Epithelial cell of esophagus (primary cell): ENCODE measurements at regions not wholly inside any gene's neighbourhood (a gene's known extent, or its start where the extent isn't known, plus 50 kb on each side); places are given as distances from the start of the nearest gene placed in this dataset.
A peak's percentile ranks its signal among the peaks of the same experiment; 100 is the strongest.

Experiments
- DNase-seq: peaks from one replicate; pipeline ENCODE4 v3.0.0; 2010; ENCODE audit warnings: low read depth
- H3K4me3 ChIP-seq: 2 replicates; pipeline ENCODE4 v1.5.1; 2011; ENCODE audit warnings: mild to moderate bottlenecking, low read length, control low read depth
- TF ChIP-seq, protein P1 (sequence below): IDR thresholded peaks from 2 replicates; pipeline ENCODE4 v1.5.1; 2011; ENCODE audit warnings: low read depth, mild to moderate bottlenecking, low read length, control low read depth, inconsistent platforms; ENCODE audit not compliant: insufficient read depth; ENCODE audit errors: missing control alignments

- no peak for DNase-seq
- H3K4me3 ChIP-seq = no peak overlapping the region
- TF ChIP-seq, protein P1, sequence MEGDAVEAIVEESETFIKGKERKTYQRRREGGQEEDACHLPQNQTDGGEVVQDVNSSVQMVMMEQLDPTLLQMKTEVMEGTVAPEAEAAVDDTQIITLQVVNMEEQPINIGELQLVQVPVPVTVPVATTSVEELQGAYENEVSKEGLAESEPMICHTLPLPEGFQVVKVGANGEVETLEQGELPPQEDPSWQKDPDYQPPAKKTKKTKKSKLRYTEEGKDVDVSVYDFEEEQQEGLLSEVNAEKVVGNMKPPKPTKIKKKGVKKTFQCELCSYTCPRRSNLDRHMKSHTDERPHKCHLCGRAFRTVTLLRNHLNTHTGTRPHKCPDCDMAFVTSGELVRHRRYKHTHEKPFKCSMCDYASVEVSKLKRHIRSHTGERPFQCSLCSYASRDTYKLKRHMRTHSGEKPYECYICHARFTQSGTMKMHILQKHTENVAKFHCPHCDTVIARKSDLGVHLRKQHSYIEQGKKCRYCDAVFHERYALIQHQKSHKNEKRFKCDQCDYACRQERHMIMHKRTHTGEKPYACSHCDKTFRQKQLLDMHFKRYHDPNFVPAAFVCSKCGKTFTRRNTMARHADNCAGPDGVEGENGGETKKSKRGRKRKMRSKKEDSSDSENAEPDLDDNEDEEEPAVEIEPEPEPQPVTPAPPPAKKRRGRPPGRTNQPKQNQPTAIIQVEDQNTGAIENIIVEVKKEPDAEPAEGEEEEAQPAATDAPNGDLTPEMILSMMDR = no peak
Observed at GRCh38 chr6:22732176-22732970, 163.0 kb downstream of the HDGFL1 start.

DNA sequence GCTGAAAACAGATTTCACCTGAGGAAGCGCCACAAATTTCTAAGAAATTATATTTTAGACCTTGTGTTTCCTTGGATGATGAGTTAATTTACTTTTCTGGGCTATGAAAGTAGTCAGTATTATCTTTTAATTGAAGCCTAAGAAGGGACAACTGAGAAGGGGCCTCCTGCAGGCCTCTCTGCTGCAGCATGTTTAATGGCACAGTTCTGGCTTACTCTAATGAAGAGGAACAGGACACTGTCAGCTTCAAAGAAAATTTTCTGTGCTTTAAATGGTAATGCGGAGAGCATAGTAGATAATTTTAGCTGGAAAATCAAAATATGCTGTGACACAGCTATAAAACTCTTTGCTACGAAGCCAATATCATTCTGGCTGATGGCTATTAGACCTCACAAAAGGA, 167.4 kb downstream of the HDGFL1 start:
- no peak overlapping the region for H3K4me3 ChIP-seq
- TF ChIP-seq, protein P1 = no peak
- no peak for DNase-seq

- H3K4me3 ChIP-seq = no peak overlapping the region
- DNase-seq = peak; percentile 53
- TF ChIP-seq, protein P1 = peak; percentile 50
Observed at GRCh38 chr6:22737331-22737730, 168.0 kb downstream of the HDGFL1 start.

DNA sequence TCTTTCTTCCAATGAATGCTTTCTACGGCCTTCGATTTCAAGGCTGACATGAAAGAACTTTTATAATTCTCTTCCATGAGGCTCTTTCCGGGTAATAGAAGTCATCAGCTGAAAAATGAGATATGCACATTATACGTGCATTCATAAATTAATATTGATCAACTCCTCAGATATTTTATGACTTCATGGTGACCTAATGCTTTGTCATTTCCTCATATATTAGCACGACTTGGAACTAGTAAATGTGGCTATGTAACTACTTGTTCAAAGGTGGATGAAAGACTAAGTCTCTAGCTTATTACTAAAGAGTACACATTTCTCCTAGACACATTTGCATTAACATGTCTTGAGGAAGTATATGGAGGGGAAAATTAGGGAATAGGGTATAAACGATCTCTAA, 168.8 kb downstream of the HDGFL1 start:
- TF ChIP-seq, protein P1 = no peak
- peak; percentile 29 for DNase-seq
- H3K4me3 ChIP-seq = no peak overlapping the region

DNA sequence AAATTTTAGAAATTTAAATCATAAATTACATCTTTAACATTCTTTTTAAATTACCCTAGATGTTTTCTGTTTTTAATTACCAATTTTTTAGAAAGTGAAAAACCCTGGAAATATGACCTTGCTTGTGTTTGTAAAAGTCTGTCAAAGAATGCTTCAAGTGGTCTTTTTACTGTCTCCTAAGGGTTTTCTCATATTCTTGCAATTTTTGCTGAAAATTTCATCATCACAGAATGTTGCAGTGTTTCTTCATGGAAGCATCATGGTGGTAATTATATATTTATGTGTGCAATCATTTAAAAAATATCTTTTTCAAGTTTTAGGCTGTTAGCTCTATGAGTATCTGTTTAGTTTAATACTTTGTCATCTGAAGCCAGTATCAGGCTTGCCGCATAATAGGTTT, 178.2 kb downstream of the HDGFL1 start:
- DNase-seq = no peak
- TF ChIP-seq, protein P1 = no peak
- no peak overlapping the region for H3K4me3 ChIP-seq

DNA sequence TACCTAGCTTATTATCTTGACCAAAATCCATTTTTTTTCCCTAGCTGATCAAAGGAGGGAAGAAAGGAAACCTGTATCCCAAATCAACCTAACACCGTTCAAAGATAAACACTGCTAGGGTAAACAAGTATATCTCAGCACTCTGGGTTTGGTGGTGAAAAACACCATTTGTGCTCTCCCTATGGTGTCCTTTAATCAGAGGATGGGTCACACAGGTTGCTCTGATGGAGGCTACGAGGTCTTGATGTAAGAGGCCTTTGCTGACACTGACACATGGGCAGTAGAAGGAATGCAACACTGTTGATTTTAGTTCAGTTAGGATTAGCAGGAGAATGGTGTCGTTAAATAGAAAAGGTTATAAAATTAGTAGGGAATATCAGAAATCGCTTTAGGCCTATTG, 179.3 kb downstream of the HDGFL1 start:
- DNase-seq = no peak
- TF ChIP-seq, protein P1 = no peak

DNA sequence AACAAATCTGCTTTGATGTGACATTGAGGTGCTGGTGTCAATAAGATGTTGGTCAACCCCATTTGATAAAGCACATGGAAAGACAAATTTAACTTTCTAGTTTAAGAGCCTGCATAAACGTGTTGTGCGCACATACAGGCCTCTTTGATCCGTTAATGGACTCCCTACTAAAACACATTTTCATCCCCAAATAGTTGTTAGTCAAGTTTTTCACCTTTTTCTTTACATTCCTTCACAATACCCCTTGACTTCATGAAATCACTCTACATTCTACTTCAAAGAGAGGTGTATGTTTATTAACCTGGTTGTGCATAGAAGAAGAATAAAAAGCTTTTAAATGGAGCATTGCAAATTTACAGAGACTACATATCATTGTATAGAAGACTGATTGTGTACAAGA, 180.3 kb downstream of the HDGFL1 start:
- DNase-seq = no peak
- TF ChIP-seq, protein P1 = no peak

More for the DNA sequence above, 179.3 kb downstream of the HDGFL1 start:
- no peak overlapping the region for H3K4me3 ChIP-seq

More for the DNA sequence above, 180.3 kb downstream of the HDGFL1 start:
- no peak overlapping the region for H3K4me3 ChIP-seq
